HCT116 (cell line): ENCODE measurements at regions not wholly inside any gene's neighbourhood (a gene's known extent, or its start where the extent isn't known, plus 50 kb on each side); places are given as distances from the start of the nearest gene placed in this dataset.
"Not testable (repeated sequence)": the region's sequence is repeated elsewhere in the genome, so short reads cannot be mapped to it uniquely, and the experiment has no call there.

Experiments used
- ATF3 ChIP-seq: IDR thresholded peaks from 2 replicates; pipeline ENCODE4 v1.6.1; 2012
- EZH2 ChIP-seq: fragments of 200-600 bp; sonication (generic); IDR thresholded peaks from 2 replicates; pipeline ENCODE4 v1.6.1; 2017; ENCODE audit warnings: antibody characterized with exemption, mixed run types
- FOSL1 ChIP-seq: IDR thresholded peaks from 2 replicates; pipeline ENCODE4 v1.6.1; 2012; ENCODE audit warnings: low read depth
- MAX ChIP-seq: IDR thresholded peaks from 2 replicates; pipeline ENCODE4 v1.6.1; 2012
- POLR2A ChIP-seq: IDR thresholded peaks from 2 replicates; pipeline ENCODE4 v1.7.0; 2011; ENCODE audit warnings: borderline replicate concordance; ENCODE audit not compliant: insufficient read depth, insufficient read length; ENCODE audit errors: extremely low read depth
- POLR2AphosphoS5 ChIP-seq: IDR thresholded peaks from 2 replicates; pipeline ENCODE4 v1.6.1; 2011; ENCODE audit warnings: mild to moderate bottlenecking, low read depth, low read length, moderate library complexity
- REST ChIP-seq: IDR thresholded peaks from 2 replicates; pipeline ENCODE4 v1.6.1; 2012; ENCODE audit warnings: low read depth
- SIN3A ChIP-seq: IDR thresholded peaks from 2 replicates; pipeline ENCODE4 v1.6.1; 2012; ENCODE audit warnings: low read depth
- SP1 ChIP-seq: IDR thresholded peaks from 2 replicates; pipeline ENCODE4 v1.6.1; 2012; ENCODE audit warnings: low read depth
- TCF7L2 ChIP-seq: IDR thresholded peaks from 2 replicates; pipeline ENCODE4 v1.7.0; 2011; ENCODE audit warnings: borderline replicate concordance, inconsistent platforms; ENCODE audit not compliant: insufficient read depth, insufficient read length; ENCODE audit errors: extremely low read depth
- YY1 ChIP-seq: IDR thresholded peaks from 2 replicates; pipeline ENCODE4 v1.6.1; 2011; ENCODE audit warnings: low read length, low read depth, moderate library complexity, mild to moderate bottlenecking; ENCODE audit not compliant: insufficient replicate concordance; ENCODE audit errors: extremely low read depth
- ZFX ChIP-seq: fragments of 450-650 bp; IDR thresholded peaks from 2 replicates; pipeline ENCODE4 v1.6.1; 2017
- ZNF274 ChIP-seq: fragments of 200-500 bp; sonication (Bioruptor generic); IDR thresholded peaks from 2 replicates; pipeline ENCODE4 v1.6.1; 2014; ENCODE audit warnings: mild to moderate bottlenecking, low read depth, low read length, inconsistent platforms
- TF ChIP-seq, protein P1 (sequence below), 3 experiments: fragments of 200-600 bp in 1 of 3; sonication (generic) in 1 of 3; IDR thresholded peaks in 2 of 3; conservative IDR thresholded peaks in 1 of 3; 2 replicates each; pipeline ENCODE4 v1.5.1; 2012 to 2017; ENCODE audit warnings: low read depth in 2 of 3, low read length in 2 of 3, antibody characterized with exemption in 1 of 3, borderline replicate concordance in 1 of 3, control low read depth in 1 of 3, mild to moderate bottlenecking in 1 of 3, mixed read lengths in 1 of 3, mixed run types in 1 of 3, moderate library complexity in 1 of 3; ENCODE audit not compliant: insufficient read depth in 1 of 3

DNA sequence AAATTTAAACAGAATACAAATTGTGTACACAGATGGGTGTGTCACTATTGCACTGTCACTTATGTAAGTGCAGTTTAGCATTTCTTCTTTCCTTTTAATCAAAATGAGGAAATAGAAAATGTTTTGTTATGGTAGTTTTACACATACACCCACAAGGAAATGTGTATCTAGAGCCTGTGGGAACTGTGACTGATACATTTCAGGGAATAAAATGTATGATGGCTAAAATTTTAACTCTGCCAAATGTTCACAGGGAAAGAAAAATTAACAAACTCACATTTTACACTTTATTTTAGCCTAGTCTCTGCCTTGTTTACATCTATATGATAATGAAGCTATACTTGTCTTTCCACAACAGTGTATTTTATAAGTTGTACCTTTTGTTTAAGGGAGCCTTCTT lies 66.4 kb upstream of the NBPF19 start:
- TF ChIP-seq SP1, POLR2AphosphoS5, SIN3A, ZNF274, MAX, ATF3, POLR2A, EZH2, FOSL1, ZFX, REST, TCF7L2, YY1: not testable (repeated sequence)
- TF ChIP-seq, protein P1, sequence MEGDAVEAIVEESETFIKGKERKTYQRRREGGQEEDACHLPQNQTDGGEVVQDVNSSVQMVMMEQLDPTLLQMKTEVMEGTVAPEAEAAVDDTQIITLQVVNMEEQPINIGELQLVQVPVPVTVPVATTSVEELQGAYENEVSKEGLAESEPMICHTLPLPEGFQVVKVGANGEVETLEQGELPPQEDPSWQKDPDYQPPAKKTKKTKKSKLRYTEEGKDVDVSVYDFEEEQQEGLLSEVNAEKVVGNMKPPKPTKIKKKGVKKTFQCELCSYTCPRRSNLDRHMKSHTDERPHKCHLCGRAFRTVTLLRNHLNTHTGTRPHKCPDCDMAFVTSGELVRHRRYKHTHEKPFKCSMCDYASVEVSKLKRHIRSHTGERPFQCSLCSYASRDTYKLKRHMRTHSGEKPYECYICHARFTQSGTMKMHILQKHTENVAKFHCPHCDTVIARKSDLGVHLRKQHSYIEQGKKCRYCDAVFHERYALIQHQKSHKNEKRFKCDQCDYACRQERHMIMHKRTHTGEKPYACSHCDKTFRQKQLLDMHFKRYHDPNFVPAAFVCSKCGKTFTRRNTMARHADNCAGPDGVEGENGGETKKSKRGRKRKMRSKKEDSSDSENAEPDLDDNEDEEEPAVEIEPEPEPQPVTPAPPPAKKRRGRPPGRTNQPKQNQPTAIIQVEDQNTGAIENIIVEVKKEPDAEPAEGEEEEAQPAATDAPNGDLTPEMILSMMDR (IDR thresholded peaks at IDR 0.05 in 2 of 3, conservative IDR thresholded peaks at IDR 0.05 in 1 of 3; ENCODE audit: borderline replicate concordance in 1 of 3, insufficient read depth in 1 of 3, low read depth in 2 of 3, low read length in 2 of 3), result not testable (repeated sequence)
